ENCODE measurements at regions not wholly inside any gene's neighbourhood (a gene's known extent, or its start where the extent isn't known, plus 50 kb on each side); places are given as distances from the start of the nearest gene placed in this dataset.

DNA sequence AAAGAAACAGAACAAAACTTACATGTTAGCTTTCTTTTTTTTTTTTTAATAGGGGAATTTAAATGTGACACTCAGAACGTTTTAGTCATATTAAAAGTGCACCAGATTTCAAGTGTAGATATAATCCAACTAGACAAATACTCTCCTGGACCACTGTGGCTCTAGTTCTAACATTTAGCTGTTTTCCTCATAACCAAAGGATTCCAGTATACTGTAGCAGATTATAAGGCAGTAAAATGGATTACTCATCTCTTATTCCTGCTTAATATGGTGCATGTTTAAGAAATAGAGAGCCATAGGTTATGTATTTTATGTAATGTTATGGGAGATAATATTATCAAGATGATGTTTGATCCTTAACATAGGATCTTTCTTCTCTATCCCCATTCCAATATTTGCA lies 1339.5 kb upstream of the AGA start:
- no peak for DNase-seq (ENCODE audit: extremely low spot score)
- Histone ChIP-seq H3K9me3 (no peaks in the 10 kb centered on the region), H3K36me3 (no peaks in the 10 kb centered on the region), H3K27me3 (no peaks in the 10 kb centered on the region), H3K4me1 (no peaks in the 10 kb centered on the region), H3K4me3 (no peak overlapping the region), H3K27ac (replicated peaks in 1 of 4) (no peak overlapping the region)
- intact Hi-C loops (cut with DNase I), result no loop called here
- WGBS, result 33% methylated on average over 1 of the region's 1 CpG
- TF ChIP-seq EP300 (IDR thresholded peaks at IDR 0.05), result no peak
- TF ChIP-seq POLR2A (IDR thresholded peaks at IDR 0.05; ENCODE audit: low read depth), result no peak
- no peak for TF ChIP-seq POLR2AphosphoS5 (IDR thresholded peaks at IDR 0.05)
- TF ChIP-seq, protein P1, sequence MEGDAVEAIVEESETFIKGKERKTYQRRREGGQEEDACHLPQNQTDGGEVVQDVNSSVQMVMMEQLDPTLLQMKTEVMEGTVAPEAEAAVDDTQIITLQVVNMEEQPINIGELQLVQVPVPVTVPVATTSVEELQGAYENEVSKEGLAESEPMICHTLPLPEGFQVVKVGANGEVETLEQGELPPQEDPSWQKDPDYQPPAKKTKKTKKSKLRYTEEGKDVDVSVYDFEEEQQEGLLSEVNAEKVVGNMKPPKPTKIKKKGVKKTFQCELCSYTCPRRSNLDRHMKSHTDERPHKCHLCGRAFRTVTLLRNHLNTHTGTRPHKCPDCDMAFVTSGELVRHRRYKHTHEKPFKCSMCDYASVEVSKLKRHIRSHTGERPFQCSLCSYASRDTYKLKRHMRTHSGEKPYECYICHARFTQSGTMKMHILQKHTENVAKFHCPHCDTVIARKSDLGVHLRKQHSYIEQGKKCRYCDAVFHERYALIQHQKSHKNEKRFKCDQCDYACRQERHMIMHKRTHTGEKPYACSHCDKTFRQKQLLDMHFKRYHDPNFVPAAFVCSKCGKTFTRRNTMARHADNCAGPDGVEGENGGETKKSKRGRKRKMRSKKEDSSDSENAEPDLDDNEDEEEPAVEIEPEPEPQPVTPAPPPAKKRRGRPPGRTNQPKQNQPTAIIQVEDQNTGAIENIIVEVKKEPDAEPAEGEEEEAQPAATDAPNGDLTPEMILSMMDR (IDR thresholded peaks at IDR 0.05), result no peak

DNA sequence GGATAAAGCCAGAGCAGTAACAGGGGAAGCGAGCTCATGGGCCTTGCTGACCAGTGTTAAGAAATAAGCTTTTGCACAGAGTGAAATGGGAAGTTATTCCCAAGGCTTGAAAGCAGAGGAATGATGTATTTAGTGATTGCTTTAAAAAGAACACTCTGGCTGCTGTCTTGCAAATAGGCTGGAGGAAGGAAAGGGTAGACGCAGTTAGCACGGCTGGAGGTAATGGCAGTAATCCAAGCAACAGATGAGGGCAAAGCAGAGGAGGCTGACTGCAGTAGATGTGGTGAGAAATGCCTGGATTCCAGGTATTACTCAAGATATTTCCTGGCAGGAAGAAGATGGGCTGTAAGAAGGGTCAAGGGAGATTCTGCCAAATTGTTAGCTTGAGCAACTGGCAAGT lies 1342.3 kb upstream of the AGA start:
- Histone ChIP-seq H3K27ac (replicated peaks in 1 of 4) (no peak overlapping the region), H3K4me3 (no peak overlapping the region), H3K9me3 (no peaks in the 10 kb centered on the region), H3K4me1 (no peaks in the 10 kb centered on the region), H3K36me3 (no peaks in the 10 kb centered on the region), H3K27me3 (no peaks in the 10 kb centered on the region)
- TF ChIP-seq EP300 (IDR thresholded peaks at IDR 0.05) (no peak), POLR2A (IDR thresholded peaks at IDR 0.05; ENCODE audit: low read depth) (no peak), POLR2AphosphoS5 (IDR thresholded peaks at IDR 0.05) (no peak)
- TF ChIP-seq, protein P1 (IDR thresholded peaks at IDR 0.05), result no peak
- WGBS, result 65% methylated on average over 3 of the region's 3 CpGs
- intact Hi-C loops (cut with DNase I), result no loop called here
- DNase-seq (ENCODE audit: extremely low spot score), result no peak

DNA sequence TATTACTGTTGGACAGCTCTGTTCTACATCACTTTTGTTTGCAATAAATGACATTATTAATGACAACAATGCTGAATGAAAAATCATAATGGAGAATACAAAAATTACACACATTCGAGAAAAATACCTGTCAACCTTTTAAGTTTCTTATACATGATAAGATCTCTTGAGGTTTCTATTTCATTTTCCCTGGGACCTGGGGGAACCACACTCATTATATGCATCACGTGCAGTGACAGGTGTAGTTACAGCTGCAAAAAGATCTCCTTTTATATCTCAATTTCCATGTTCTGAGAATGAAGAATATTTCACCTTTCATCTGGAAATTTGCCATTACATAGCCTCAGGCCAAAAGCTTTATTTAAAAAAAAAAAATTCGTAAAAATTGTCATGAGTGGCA lies 1347.0 kb upstream of the AGA start:
- no peaks in the 10 kb centered on the region for H3K27me3 ChIP-seq
- 68% methylated on average over 3 of the region's 3 CpGs for WGBS
- H3K4me3 ChIP-seq, result no peak overlapping the region
- H3K9me3 ChIP-seq, result no peaks in the 10 kb centered on the region
- H3K36me3 ChIP-seq, result no peaks in the 10 kb centered on the region
- H3K27ac ChIP-seq (replicated peaks in 1 of 4), result no peak overlapping the region
- TF ChIP-seq POLR2A (IDR thresholded peaks at IDR 0.05; ENCODE audit: low read depth) (no peak), POLR2AphosphoS5 (IDR thresholded peaks at IDR 0.05) (no peak), EP300 (IDR thresholded peaks at IDR 0.05) (no peak)
- TF ChIP-seq, protein P1 (IDR thresholded peaks at IDR 0.05), result no peak
- intact Hi-C loops (cut with DNase I), result no loop called here
- no peaks in the 10 kb centered on the region for H3K4me1 ChIP-seq
- DNase-seq (ENCODE audit: extremely low spot score), result no peak

DNA sequence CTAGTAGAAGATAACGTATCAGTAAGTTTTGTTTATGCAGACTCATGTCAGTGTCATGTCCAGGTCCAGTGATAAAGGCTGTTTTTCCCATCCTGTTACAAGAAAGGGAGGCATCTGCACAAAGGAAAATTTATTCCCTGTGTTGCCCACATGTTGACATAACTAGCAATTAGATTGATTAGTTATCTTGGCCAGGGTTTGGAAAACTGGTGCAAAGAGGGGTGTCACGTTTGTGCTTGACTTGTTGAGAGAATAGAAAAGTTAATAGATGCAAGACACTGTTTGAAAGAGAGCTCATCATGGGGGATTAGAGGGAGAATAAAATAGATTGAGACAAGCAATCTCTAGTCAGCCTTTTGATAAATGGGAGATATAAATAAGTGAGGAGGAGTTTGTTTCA lies 1357.0 kb upstream of the AGA start:
- 46% methylated on average over 2 of the region's 2 CpGs for WGBS
- no peak overlapping the region for H3K27ac ChIP-seq (replicated peaks in 1 of 4)

DNA sequence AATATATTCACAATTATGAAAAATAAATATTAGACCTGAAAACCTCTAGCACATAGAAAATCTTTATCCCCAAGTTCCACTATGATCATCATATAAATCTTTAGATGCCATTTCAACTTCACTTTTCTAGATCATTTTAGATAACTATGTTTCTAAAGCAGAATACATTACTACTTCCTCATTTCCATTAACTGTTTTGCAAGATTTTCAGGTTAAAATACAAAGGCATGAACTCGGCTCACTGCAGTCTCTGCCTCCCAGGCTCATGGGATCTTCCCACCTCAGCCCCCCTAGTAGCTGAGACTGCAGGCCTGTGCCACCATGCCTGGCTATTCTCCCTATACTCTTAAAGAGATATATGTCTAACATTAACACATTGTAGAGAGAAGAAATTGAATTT lies 1365.9 kb upstream of the AGA start:
- Histone ChIP-seq H3K27me3 (no peaks in the 10 kb centered on the region), H3K4me3 (no peak overlapping the region), H3K27ac (replicated peaks in 1 of 4) (no peak overlapping the region), H3K9me3 (no peaks in the 10 kb centered on the region), H3K4me1 (no peaks in the 10 kb centered on the region), H3K36me3 (no peaks in the 10 kb centered on the region)
- WGBS, result 39% methylated on average over 1 of the region's 1 CpG
- no peak for TF ChIP-seq EP300 (IDR thresholded peaks at IDR 0.05)
- no peak for TF ChIP-seq POLR2AphosphoS5 (IDR thresholded peaks at IDR 0.05)
- TF ChIP-seq POLR2A (IDR thresholded peaks at IDR 0.05; ENCODE audit: low read depth), result no peak
- TF ChIP-seq, protein P1 (IDR thresholded peaks at IDR 0.05), result no peak
- no peak for DNase-seq (ENCODE audit: extremely low spot score)
- intact Hi-C loops (cut with DNase I), result no loop called here

More for the DNA sequence above, 1357.0 kb upstream of the AGA start:
- no peaks in the 10 kb centered on the region for H3K27me3 ChIP-seq
- H3K4me1 ChIP-seq, result no peaks in the 10 kb centered on the region
- intact Hi-C loops (cut with DNase I), result no loop called here
- no peak overlapping the region for H3K4me3 ChIP-seq
- TF ChIP-seq, protein P1 (IDR thresholded peaks at IDR 0.05), result no peak
- no peak for TF ChIP-seq POLR2AphosphoS5 (IDR thresholded peaks at IDR 0.05)
- TF ChIP-seq EP300 (IDR thresholded peaks at IDR 0.05), result no peak
- no peak for TF ChIP-seq POLR2A (IDR thresholded peaks at IDR 0.05; ENCODE audit: low read depth)
- no peak for DNase-seq (ENCODE audit: extremely low spot score)
- no peaks in the 10 kb centered on the region for H3K36me3 ChIP-seq
- H3K9me3 ChIP-seq, result no peaks in the 10 kb centered on the region

Measured in esophagus muscularis mucosa (tissue), 4 donors.